ENCODE measurements at regions not wholly inside any gene's neighbourhood (a gene's known extent, or its start where the extent isn't known, plus 50 kb on each side); places are given as distances from the start of the nearest gene placed in this dataset.

- TF ChIP-seq EZH2phosphoT487 (conservative IDR thresholded peaks at IDR 0.05; ENCODE audit: low read length) (no peak), CTCF (IDR thresholded peaks at IDR 0.05; ENCODE audit: insufficient read depth, low read length, poor library complexity, severe bottlenecking) (no peak)
- H3F3A ChIP-seq (ENCODE audit: insufficient read depth), result no peaks in the 10 kb centered on the region
- H3K4me3 ChIP-seq (ENCODE audit: insufficient read depth, low read length, poor library complexity, severe bottlenecking), result no peak overlapping the region
- no peak overlapping the region for H2AFZ ChIP-seq (ENCODE audit: low read depth, low read length, severe bottlenecking)
- no peak overlapping the region for H3K9ac ChIP-seq (ENCODE audit: low read length)
- H3K27ac ChIP-seq (ENCODE audit: low read depth, low read length), result no peak overlapping the region
- no peaks in the 10 kb centered on the region for H3K27me3 ChIP-seq (ENCODE audit: low read length)
- H3K4me2 ChIP-seq (ENCODE audit: low read depth, low read length, poor library complexity, severe bottlenecking), result no peak overlapping the region
- H3K36me3 ChIP-seq (ENCODE audit: low read length), result no peaks in the 10 kb centered on the region
- no peaks in the 10 kb centered on the region; the same call in 1 of the 2 replicates for H3K9me2 ChIP-seq (replicated peaks; ENCODE audit: insufficient read depth, low read length)
- H3K9me3 ChIP-seq (ENCODE audit: insufficient read depth, low read length), result no peaks in the 10 kb centered on the region
- H3K79me2 ChIP-seq (ENCODE audit: insufficient read depth, low read length), result no peaks in the 10 kb centered on the region
- no peaks in the 10 kb centered on the region for H4K20me1 ChIP-seq (ENCODE audit: low read depth, low read length)
Measured at GRCh38 chr2:16301961-16302360, 361.6 kb downstream of the MYCN start.

GRCh38 chr2:16298866-16299265 lies 358.5 kb downstream of the MYCN start:
- H2AFZ ChIP-seq (ENCODE audit: low read depth, low read length, severe bottlenecking), result no peak overlapping the region
- TF ChIP-seq EZH2phosphoT487 (conservative IDR thresholded peaks at IDR 0.05; ENCODE audit: low read length), result no peak
- no peak for TF ChIP-seq CTCF (IDR thresholded peaks at IDR 0.05; ENCODE audit: insufficient read depth, low read length, poor library complexity, severe bottlenecking)
- H3K9ac ChIP-seq (ENCODE audit: low read length), result no peak overlapping the region
- no peaks in the 10 kb centered on the region for H3K9me3 ChIP-seq (ENCODE audit: insufficient read depth, low read length)
- H4K20me1 ChIP-seq (ENCODE audit: low read depth, low read length), result no peaks in the 10 kb centered on the region
- no peak overlapping the region for H3K4me2 ChIP-seq (ENCODE audit: low read depth, low read length, poor library complexity, severe bottlenecking)
- no peak overlapping the region for H3K27ac ChIP-seq (ENCODE audit: low read depth, low read length)
- no peaks in the 10 kb centered on the region for H3F3A ChIP-seq (ENCODE audit: insufficient read depth)
- H3K36me3 ChIP-seq (ENCODE audit: low read length), result no peaks in the 10 kb centered on the region
- no peaks in the 10 kb centered on the region for H3K79me2 ChIP-seq (ENCODE audit: insufficient read depth, low read length)
- no peak overlapping the region for H3K4me3 ChIP-seq (ENCODE audit: insufficient read depth, low read length, poor library complexity, severe bottlenecking)
- no peaks in the 10 kb centered on the region for H3K9me2 ChIP-seq (replicated peaks; ENCODE audit: insufficient read depth, low read length)
- H3K27me3 ChIP-seq (ENCODE audit: low read length), result no peaks in the 10 kb centered on the region

- H3K79me2 ChIP-seq (ENCODE audit: insufficient read depth, low read length), result no peaks in the 10 kb centered on the region
- H3K4me2 ChIP-seq (ENCODE audit: low read depth, low read length, poor library complexity, severe bottlenecking), result no peak overlapping the region
- no peaks in the 10 kb centered on the region for H3K36me3 ChIP-seq (ENCODE audit: low read length)
- H3F3A ChIP-seq (ENCODE audit: insufficient read depth), result no peaks in the 10 kb centered on the region
- H4K20me1 ChIP-seq (ENCODE audit: low read depth, low read length), result no peaks in the 10 kb centered on the region
- H3K4me3 ChIP-seq (ENCODE audit: insufficient read depth, low read length, poor library complexity, severe bottlenecking), result no peak overlapping the region
- H2AFZ ChIP-seq (ENCODE audit: low read depth, low read length, severe bottlenecking), result no peak overlapping the region
- no peaks in the 10 kb centered on the region for H3K9me3 ChIP-seq (ENCODE audit: insufficient read depth, low read length)
- H3K27me3 ChIP-seq (ENCODE audit: low read length), result no peaks in the 10 kb centered on the region
- H3K9me2 ChIP-seq (replicated peaks; ENCODE audit: insufficient read depth, low read length), result no peaks in the 10 kb centered on the region
- H3K27ac ChIP-seq (ENCODE audit: low read depth, low read length), result no peak overlapping the region
- TF ChIP-seq EZH2phosphoT487 (conservative IDR thresholded peaks at IDR 0.05; ENCODE audit: low read length) (no peak), CTCF (IDR thresholded peaks at IDR 0.05; ENCODE audit: insufficient read depth, low read length, poor library complexity, severe bottlenecking) (no peak)
- H3K9ac ChIP-seq (ENCODE audit: low read length), result no peak overlapping the region
Measured at GRCh38 chr2:16296331-16297250, 356.2 kb downstream of the MYCN start.
